ENCODE measurements at regions not wholly inside any gene's neighbourhood (a gene's known extent, or its start where the extent isn't known, plus 50 kb on each side); places are given as distances from the start of the nearest gene placed in this dataset.

GRCh38 chr9:13896047-13896446, 417.9 kb downstream of the NFIB start:
- no peak for DNase-seq

- DNase-seq: no peak
Observed at GRCh38 chr9:13885258-13885657, 428.7 kb downstream of the NFIB start.

- DNase-seq: no peak
Observed at GRCh38 chr9:13879981-13880380, 434.0 kb downstream of the NFIB start.

- DNase-seq: no peak
Observed at GRCh38 chr9:13879011-13879410, 434.9 kb downstream of the NFIB start.

- DNase-seq: no peak
Observed at GRCh38 chr9:13878241-13878711, 435.7 kb downstream of the NFIB start.

- DNase-seq: no peak
Observed at GRCh38 chr9:13876741-13877140, 437.2 kb downstream of the NFIB start.

- no peak for DNase-seq
Observed at GRCh38 chr9:13873203-13873602, 440.7 kb downstream of the NFIB start.

- DNase-seq: no peak
Observed at GRCh38 chr9:13868336-13868735, 445.6 kb downstream of the NFIB start.

- DNase-seq: no peak
Observed at GRCh38 chr9:13865869-13866268, 448.1 kb downstream of the NFIB start.

- DNase-seq: no peak
Observed at GRCh38 chr9:13863112-13863511, 450.8 kb downstream of the NFIB start.

- no peak for DNase-seq
Observed at GRCh38 chr9:13862654-13863053, 451.3 kb downstream of the NFIB start.

- no peak for DNase-seq
Observed at GRCh38 chr9:13860946-13861640, 452.8 kb downstream of the NFIB start.

GRCh38 chr9:13860019-13860418, 453.9 kb downstream of the NFIB start:
- DNase-seq: no peak

GRCh38 chr9:13857521-13857920, 456.4 kb downstream of the NFIB start:
- DNase-seq: no peak

GRCh38 chr9:13847270-13847669, 466.7 kb downstream of the NFIB start:
- no peak for DNase-seq

- no peak for DNase-seq
Observed at GRCh38 chr9:13845460-13845859, 468.5 kb downstream of the NFIB start.

- no peak for DNase-seq
Observed at GRCh38 chr9:13841746-13842462, 472.0 kb downstream of the NFIB start.

GRCh38 chr9:13832446-13832845, 481.5 kb downstream of the NFIB start:
- DNase-seq: no peak

- no peak for DNase-seq
Observed at GRCh38 chr9:13823026-13823425, 490.9 kb downstream of the NFIB start.

GRCh38 chr9:13817754-13818278, 496.1 kb downstream of the NFIB start:
- DNase-seq: no peak

GRCh38 chr9:13816837-13817236, 497.1 kb downstream of the NFIB start:
- no peak for DNase-seq

- no peak for DNase-seq
Observed at GRCh38 chr9:13814647-13815400, 499.1 kb downstream of the NFIB start.

GRCh38 chr9:13811876-13812275, 502.1 kb downstream of the NFIB start:
- no peak for DNase-seq

GRCh38 chr9:13810510-13810909, 503.4 kb downstream of the NFIB start:
- DNase-seq: no peak
